Activated CD8-positive, alpha-beta T cell treated with anti-CD3 and anti-CD28 coated beads, Interleukin-2, amount 10 ng/mL, durations not matched to agents 7 days and 5 days (primary cell): ENCODE measurements at regions not wholly inside any gene's neighbourhood (a gene's known extent, or its start where the extent isn't known, plus 50 kb on each side); places are given as distances from the start of the nearest gene placed in this dataset.

Source experiments
- ATAC-seq: fragments of 150-1000 bp; cut with Tn5 transposase; one replicate; pipeline ENCODE4 v1.10.0; 2021; ENCODE audit warnings: moderate library complexity
- CTCF ChIA-PET: fragments of 350-600 bp; sonication (Branson Sonifier 250); formaldehyde crosslinking; loops from one replicate; lab custom pipeline; 2021; ENCODE audit warnings: antibody characterized with exemption; lab: Charles Lee
- POLR2A ChIA-PET: fragments of 350-600 bp; sonication (Branson Sonifier 250); formaldehyde crosslinking; loops from one replicate; lab custom pipeline; 2021; ENCODE audit warnings: antibody characterized with exemption; lab: Charles Lee
- DNase-seq: peaks from one replicate; pipeline ENCODE4 v3.0.0-alpha.2; 2020
- H3K27ac Mint-ChIP-seq: one replicate; pipeline ENCODE4 v1.8.0; 2021; ENCODE audit warnings: mild to moderate bottlenecking, mixed read lengths
- H3K27me3 Mint-ChIP-seq: one replicate; pipeline ENCODE4 v1.8.0; 2021; ENCODE audit warnings: low read depth, mixed read lengths
- H3K36me3 Mint-ChIP-seq: one replicate; pipeline ENCODE4 v1.8.0; 2021; ENCODE audit warnings: low read depth, mixed read lengths
- H3K4me1 Mint-ChIP-seq: one replicate; pipeline ENCODE4 v1.8.0; 2021; ENCODE audit warnings: low read depth, mixed read lengths
- H3K4me3 Mint-ChIP-seq: one replicate; pipeline ENCODE4 v1.8.0; 2021; ENCODE audit warnings: mild to moderate bottlenecking, mixed read lengths
- H3K9me3 Mint-ChIP-seq: one replicate; pipeline ENCODE4 v1.8.0; 2022; ENCODE audit warnings: mixed read lengths; ENCODE audit not compliant: insufficient read depth

- DNase-seq (no peak), ATAC-seq (no peak)
- no peak overlapping the region for H3K27ac Mint-ChIP-seq
- H3K9me3 Mint-ChIP-seq: no peaks in the 10 kb centered on the region
- no peak overlapping the region for H3K4me3 Mint-ChIP-seq
- no peaks in the 10 kb centered on the region for H3K27me3 Mint-ChIP-seq
- ChIA-PET POLR2A (no interaction called here), CTCF (interaction anchor here (0.8 to 1.4 kb wide), 2 partner anchors 188 to 195 kb away, joined by 3 to 4 read pairs; no protein-coding TSS in a partner anchor)
- H3K36me3 Mint-ChIP-seq: no peaks in the 10 kb centered on the region
- peaks cover 23% of the 10 kb centered on the region for H3K4me1 Mint-ChIP-seq
Observed at GRCh38 chr16:48435318-48435680, 50.1 kb upstream of the SIAH1 start.
